GM19239 (cell line): ENCODE measurements at regions not wholly inside any gene's neighbourhood (a gene's known extent, or its start where the extent isn't known, plus 50 kb on each side); places are given as distances from the start of the nearest gene placed in this dataset.

Source experiments
- DNase-seq: peaks from one replicate; pipeline ENCODE4 v3.0.0; 2011; ENCODE audit warnings: low spot score; ENCODE audit not compliant: insufficient read length
- FAIRE-seq: peaks from 2 replicates; lab custom pipeline; 2011; peaks lifted over from hg19 to GRCh38; lab: Jason Lieb, UNC

DNA sequence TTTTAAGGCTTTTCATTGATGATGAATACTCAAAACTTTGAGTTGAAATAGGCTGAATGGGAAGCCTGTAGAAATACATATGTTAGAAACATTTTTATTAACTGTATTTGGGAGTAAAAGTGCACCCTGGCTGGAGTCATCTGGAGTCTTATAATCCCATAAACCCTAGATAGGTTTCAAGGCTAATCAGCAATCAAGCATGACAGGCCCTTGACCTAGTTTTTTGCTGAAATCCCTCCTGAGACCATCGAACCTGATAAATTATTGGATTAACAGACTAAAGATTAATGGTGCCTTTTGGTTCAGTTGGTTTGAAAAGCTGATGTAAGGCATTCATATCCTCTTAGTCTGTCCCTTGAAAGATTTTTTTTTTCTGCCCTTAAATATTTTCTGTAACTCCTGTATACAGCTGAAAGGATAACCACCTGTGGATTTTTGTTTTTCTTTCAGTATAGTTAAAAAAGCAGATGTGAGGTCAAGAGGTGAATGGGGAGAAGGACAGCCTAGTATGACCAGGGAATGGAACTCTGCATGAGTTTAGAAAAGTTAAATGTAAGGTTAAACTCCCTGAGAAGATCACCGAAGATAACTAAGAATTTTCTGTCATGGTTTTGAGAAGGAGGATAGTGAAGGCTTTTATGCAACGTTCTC, 69.4 kb upstream of the STXBP5L start:
- DNase-seq: no peak

DNA sequence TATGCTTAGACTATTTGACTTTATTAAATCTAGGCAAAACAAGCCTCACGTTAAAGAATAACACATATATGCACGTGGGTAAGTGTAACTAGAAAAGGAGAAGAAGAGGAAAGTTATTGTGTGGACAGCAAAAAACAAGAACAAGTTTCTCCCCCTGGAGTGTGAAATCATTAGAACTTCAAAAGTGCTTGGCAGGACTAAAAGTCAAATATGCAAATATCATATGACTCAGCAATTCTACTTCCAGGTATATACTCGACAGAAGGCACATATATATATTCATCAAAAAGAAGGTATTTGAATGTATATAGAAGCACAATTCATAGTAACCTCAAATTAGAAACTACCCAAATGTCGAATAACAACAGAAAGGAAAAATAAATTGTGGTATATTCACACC, 68.9 kb upstream of the STXBP5L start:
- DNase-seq: no peak
- FAIRE-seq: no peak

More for the DNA sequence above, 69.4 kb upstream of the STXBP5L start:
- peak; percentile 45 for FAIRE-seq

GRCh38 chr3:120841264-120841663, 66.7 kb upstream of the STXBP5L start:
- DNase-seq (no peak), FAIRE-seq (peak; percentile 23)

DNA sequence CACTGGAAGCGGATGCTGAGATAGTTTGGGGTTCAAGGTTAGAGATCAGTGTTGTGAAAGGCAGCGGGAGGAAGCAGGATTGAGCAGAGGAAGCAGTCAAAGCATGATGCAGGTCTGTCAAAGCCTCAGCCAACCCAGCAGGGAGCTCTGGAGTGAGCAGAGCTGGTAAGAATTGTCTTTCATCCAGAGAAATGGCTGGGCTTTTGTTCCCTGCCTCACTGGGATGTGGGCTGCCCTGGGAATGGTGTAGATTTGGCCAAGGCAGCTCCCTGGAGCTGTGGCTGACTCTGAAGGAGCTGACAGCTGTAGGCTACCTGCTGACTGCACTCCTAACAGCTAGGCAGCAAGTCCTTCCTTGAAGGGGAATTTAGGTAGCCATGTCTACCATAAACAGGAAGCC, 61.9 kb upstream of the STXBP5L start:
- DNase-seq (no peak), FAIRE-seq (no peak)

DNA sequence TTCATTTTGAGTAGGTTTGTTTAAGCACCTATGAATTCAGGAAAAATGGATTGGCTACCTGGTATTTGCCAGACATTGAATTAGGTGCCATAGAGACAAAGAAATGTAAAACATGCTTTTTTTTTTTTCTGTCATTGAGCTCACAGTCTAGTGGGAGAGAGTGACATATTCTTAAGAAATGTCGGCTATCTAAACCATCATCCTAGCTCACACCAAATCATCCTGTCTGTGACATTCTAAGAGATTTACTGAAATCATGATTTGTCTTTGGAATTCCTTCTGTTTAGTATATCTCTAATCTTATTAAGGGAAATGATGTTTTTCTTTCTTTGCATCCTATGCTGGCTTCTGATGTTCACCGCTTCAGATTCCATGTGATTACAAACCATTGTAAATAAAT, 59.5 kb upstream of the STXBP5L start:
- no peak for FAIRE-seq
- DNase-seq: no peak

GRCh38 chr3:120850381-120851295, 57.4 kb upstream of the STXBP5L start:
- FAIRE-seq: no peak
- no peak for DNase-seq

- no peak for FAIRE-seq
- no peak for DNase-seq
Measured at GRCh38 chr3:120852412-120852811, 55.6 kb upstream of the STXBP5L start.

- FAIRE-seq: no peak
Measured at GRCh38 chr3:120853416-120853815, 54.6 kb upstream of the STXBP5L start.

DNA sequence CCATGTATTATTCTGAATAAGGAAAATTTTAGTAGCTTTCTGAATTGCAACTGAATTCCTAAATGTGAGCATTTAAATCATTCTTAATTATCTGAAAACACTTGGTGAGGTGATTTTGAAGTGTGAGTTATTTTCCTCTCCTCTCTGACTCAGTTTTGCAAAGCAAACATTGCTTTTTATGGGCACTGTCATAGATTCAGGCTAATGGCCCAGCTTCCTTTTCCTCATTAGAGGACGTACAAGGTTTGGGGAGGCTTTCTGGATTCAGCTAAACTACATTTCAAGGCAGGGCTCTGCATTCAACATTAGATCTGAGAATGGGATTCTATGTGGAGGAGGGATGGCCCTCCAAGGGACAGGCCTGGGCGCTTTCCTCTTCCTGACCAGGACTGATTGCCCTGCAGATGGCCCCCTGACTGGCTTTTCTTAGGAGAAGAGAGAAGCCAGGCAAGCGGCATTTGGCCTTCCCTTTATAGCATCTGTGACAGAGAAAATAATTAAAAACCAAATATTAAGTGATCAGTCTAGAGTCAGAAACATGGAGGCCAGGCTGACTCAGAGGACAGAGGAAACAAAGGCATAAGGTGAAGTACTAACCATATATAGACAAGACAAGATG, 53.0 kb upstream of the STXBP5L start:
- DNase-seq: no peak
- FAIRE-seq: no peak

More at GRCh38 chr3:120853416-120853815, 54.6 kb upstream of the STXBP5L start:
- no peak for DNase-seq

- DNase-seq (no peak), FAIRE-seq (no peak)
Measured at GRCh38 chr3:120855665-120856437, 52.2 kb upstream of the STXBP5L start.
